GM21717 (cell line): ENCODE measurements at regions not wholly inside any gene's neighbourhood (a gene's known extent, or its start where the extent isn't known, plus 50 kb on each side); places are given as distances from the start of the nearest gene placed in this dataset.
"Not testable (repeated sequence)": the region's sequence is repeated elsewhere in the genome, so short reads cannot be mapped to it uniquely, and the experiment has no call there.

Source experiments
- ATAC-seq: cut with Tn5 transposase; IDR thresholded peaks from one replicate; pipeline ENCODE4 v1.9.1; 2021; ENCODE audit warnings: mild to moderate bottlenecking, moderate library complexity; ENCODE audit not compliant: unreplicated experiment

GRCh38 chr6:99668036-99668705 lies 61.5 kb downstream of the PRDM13 start:
- no peak for ATAC-seq

- no peak for ATAC-seq
These were observed 83.5 kb downstream of the PRDM13 start for GRCh38 chr6:99689916-99690685.

DNA sequence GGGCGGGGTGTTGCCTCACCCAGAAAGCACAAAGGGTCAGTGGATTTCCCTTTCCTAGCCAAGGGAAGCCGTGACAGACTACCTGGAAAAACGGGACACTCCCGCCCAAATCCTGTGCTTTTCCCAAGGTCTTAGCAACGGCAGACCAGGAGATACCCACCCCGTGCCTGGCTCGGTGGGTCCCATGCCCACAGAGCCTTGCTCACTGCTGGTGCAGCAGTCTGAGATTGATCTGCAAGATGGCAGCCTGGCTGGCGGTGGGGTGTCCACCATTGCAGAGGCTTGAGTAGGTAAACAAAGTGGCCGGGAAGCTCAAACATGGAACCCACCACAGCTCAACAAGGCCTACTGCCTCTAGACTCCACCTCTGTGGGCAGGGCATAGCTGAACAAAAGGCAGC lies 95.7 kb downstream of the PRDM13 start:
- not testable (repeated sequence) for ATAC-seq

GRCh38 chr6:99709062-99709461 lies 102.4 kb downstream of the PRDM13 start:
- no peak for ATAC-seq

DNA sequence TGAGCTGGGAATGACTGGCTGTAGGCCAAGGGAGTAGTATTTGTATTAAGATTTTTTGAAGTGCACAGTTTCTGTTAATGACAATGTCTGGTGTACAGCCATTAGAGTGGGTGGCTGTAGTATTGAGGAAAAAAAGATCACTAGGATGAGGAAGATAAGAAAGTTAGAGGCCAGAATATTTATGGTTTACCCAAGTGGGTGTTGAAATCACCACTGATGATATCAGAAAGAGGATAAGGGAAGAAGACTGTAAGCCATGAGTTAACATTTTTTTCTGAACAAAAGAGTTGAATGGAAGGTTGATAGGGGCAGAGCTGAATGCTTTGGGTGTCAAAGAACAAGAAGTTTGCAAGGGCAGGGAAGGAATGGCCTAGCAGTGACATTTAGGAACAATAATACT lies 104.7 kb downstream of the PRDM13 start:
- no peak for ATAC-seq

GRCh38 chr6:99711925-99712324 lies 105.3 kb downstream of the PRDM13 start:
- ATAC-seq = no peak

DNA sequence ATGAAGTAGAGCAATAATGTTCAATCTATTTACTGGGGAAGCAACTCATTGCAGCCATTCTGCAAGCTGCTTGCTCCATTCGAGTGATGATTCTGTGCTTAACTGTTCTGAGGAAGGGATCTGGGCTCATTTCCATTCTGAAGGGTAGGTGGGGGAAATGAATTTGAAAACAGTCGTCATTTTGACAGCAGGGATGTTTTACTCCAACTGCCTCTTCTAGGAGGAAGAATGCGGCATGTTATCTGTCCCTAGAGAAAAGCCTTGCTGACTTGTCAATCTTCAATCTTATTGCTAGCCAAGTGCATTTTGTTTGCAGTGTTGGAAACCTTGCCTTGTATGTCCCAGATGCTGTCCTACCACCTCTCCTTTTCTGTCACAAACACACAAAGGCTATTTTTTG lies 105.9 kb downstream of the PRDM13 start:
- ATAC-seq = no peak

DNA sequence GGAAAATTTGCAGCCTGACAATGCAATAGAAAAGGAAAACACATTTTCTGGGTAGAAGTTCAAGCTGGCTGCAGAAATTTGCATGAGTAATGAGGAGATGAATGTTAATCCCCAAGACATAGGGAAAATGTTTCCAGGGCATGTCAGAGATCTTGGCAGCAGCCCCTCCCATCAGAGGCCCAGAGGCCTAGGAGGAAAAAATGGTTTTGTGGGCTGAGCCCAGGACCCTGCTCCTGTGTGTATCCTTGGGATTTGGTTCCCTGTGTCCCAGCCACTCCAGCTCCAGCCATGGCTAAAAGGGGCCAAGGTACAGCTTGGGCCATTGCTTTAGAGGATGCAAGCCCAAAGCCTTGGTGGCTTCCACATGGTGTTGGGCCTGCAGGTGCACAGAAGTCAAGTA lies 115.4 kb downstream of the PRDM13 start:
- ATAC-seq = not testable (repeated sequence)

GRCh38 chr6:99730237-99730636 lies 123.6 kb downstream of the PRDM13 start:
- not testable (repeated sequence) for ATAC-seq

- no peak for ATAC-seq
These were observed 129.7 kb downstream of the PRDM13 start for GRCh38 chr6:99736302-99736701.

DNA sequence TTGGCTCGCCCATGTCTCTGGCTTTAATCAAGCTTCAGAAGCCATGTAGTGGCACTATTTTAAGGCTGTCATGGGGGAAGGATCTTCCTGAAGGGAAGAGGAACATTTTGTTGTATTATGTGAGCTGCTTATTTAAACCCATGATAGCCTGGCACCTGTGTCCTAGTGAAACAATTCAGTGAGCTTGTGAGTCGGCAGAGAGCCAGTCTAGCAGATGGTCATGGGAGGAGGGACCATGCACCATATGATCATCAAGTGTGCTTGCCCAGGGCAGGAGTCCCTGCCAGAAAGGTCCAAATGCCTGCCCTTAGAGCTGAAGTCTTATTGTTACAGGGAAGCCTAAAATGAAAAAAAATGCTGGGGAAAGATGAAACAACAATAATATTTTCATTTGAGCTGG lies 132.9 kb downstream of the PRDM13 start:
- ATAC-seq = no peak

DNA sequence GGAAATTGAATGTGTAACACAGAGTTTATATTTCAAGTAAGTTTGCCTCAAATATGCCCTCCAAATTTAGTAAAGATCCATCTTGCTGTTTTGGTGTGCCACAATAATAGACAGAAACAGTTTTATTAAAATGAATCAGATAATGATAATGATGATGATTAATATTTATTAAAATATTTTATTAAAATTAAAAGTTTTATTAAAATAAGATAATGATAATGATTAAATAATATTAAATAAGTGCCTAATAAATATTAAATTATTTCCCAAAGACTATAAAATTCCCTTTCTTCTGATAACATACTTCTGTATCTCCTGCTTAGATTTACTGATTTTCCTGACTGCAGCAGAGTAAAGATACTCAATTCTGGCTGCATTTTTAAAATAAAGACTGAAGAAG lies 134.5 kb downstream of the PRDM13 start:
- ATAC-seq = no peak

- no peak for ATAC-seq
These were observed 137.0 kb downstream of the PRDM13 start for GRCh38 chr6:99743647-99744046.

- ATAC-seq = no peak
These were observed 139.0 kb downstream of the PRDM13 start for GRCh38 chr6:99745651-99746050.

DNA sequence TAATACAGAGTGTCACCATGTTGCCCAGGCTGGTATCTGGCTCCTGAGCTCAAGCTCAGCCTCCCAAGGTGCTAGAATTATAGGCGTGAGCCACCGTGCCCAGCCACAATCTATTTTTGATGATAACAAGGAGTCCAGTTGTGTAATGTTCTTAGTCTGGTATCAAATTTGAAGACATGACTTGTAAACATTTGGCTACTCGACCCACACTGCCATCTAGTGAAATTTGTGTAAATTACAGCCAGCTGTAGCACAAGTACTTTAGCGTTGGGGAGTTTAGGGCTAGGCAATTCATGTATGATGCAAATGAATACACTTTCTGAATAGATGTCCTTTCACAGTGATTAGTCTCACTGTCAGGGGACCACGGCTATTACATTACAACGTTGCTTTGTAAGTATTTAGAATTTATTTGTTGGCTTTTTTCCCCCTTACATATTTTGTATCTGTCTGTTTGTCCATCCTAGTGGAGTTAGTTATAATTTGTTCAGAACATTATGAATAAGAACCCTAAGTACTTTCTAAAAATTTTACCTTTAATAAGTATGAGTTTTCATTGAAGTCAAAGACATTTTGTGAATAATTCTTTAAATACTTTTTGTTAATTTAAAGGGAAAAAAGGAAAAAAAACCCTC lies 139.7 kb downstream of the PRDM13 start:
- ATAC-seq = peak; percentile 90

DNA sequence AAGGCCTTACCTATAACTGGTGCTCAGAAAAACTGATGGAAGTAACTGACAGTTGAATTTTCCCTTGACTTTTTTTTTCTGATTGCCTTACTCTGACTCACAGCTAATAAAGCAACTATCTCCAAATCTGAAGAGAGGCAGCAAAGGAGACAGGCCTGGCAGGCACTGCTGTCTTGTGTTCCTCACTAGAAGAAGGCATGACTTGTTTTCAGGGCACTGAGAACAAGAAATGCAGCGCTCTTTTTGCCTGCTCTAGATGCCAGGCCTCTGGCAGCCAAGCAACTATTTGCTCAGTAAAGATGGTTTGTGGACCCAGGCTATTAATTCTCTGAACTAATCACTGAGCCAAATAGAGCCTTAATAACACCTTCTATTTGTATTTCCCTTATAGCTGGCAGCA lies 155.1 kb downstream of the PRDM13 start:
- ATAC-seq = no peak

GRCh38 chr6:99768166-99768565 lies 161.5 kb downstream of the PRDM13 start:
- ATAC-seq = no peak

- no peak for ATAC-seq
These were observed 173.3 kb downstream of the PRDM13 start for GRCh38 chr6:99779631-99780555.

DNA sequence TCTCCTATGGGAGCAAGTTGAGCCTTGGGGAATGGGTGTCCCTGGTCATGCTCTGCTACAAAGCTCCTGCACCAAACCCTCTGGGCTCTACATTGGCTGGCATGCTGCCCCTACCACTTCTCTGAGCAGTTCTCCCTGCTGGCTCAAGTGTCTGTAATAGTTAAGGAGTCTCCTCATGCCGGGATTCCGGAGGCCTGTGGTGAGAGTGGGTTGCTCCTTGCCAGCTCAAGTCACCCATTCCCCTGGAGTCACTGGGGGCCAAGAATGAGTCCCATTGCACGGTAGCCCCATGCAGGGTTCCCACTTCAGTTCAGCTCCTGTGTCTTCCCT lies 173.9 kb downstream of the PRDM13 start:
- no peak for ATAC-seq

GRCh38 chr6:99789767-99790166 lies 183.1 kb downstream of the PRDM13 start:
- no peak for ATAC-seq

- no peak for ATAC-seq
These were observed 184.0 kb downstream of the PRDM13 start for GRCh38 chr6:99790679-99791078.
